Stimulated activated CD8-positive, alpha-beta memory T cell treated with anti-CD3 and anti-CD28 coated beads, Interleukin-4, amount 100 ng/mL, for 24 hours (primary cell): ENCODE measurements at regions not wholly inside any gene's neighbourhood (a gene's known extent, or its start where the extent isn't known, plus 50 kb on each side); places are given as distances from the start of the nearest gene placed in this dataset.
"Not testable (repeated sequence)": the region's sequence is repeated elsewhere in the genome, so short reads cannot be mapped to it uniquely, and the experiment has no call there.

Experiments
- DNase-seq: peaks from one replicate; pipeline ENCODE4 v3.0.0-alpha.2; 2020; ENCODE audit warnings: low read depth

GRCh38 chr10:33101392-33101787 is 143.4 kb upstream of the ITGB1 start:
- DNase-seq = no peak

DNA sequence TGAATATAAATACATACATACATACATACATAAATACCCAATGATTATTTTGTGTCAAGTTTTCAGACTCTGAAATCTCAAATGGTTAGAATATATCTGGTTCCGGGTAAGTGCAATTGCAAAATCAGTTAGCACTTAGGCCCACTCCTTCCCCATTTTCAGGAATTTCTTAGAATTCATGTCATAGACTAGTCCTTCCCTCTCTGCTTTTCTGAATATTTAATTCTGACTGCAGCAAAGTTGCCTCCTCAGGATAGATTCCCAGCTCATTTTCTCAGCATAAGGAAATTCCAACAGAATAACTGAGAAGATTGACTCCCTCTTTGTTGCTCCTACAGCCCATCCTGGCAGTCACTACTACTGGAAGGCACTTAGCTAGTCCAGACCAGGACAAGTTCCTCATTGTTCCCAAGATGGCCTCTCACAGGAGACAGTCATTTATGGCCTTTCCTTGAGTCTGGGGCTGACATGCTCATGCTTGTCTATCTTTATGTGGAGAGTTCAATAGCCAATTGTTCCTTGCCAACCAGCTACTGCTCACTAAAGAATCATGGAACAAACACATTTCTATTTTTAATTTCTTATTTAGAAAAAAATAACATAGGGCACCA is 142.9 kb upstream of the ITGB1 start:
- DNase-seq = no peak

DNA sequence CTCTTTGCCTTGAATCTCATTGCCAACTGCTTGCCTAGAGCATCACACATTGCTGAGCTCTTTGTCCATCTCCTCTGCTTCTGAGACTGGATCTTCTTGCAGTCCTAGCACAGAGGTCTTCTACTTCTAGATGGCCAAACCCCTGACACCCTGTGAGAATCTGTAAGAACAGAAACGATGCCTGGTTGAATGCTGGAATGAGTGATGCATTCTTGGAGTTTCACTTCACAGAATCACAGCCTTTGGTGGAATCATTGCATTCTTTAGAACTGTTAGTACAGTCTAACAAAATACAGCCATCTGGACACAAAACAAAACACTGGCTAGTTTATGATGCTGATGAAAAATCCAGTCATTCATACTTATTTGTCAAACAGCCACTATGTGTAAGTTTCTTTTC is 141.7 kb upstream of the ITGB1 start:
- no peak for DNase-seq

GRCh38 chr10:33098951-33099663 is 141.1 kb upstream of the ITGB1 start:
- DNase-seq = no peak

- no peak for DNase-seq
These were observed 138.1 kb upstream of the ITGB1 start for GRCh38 chr10:33095867-33096815.

DNA sequence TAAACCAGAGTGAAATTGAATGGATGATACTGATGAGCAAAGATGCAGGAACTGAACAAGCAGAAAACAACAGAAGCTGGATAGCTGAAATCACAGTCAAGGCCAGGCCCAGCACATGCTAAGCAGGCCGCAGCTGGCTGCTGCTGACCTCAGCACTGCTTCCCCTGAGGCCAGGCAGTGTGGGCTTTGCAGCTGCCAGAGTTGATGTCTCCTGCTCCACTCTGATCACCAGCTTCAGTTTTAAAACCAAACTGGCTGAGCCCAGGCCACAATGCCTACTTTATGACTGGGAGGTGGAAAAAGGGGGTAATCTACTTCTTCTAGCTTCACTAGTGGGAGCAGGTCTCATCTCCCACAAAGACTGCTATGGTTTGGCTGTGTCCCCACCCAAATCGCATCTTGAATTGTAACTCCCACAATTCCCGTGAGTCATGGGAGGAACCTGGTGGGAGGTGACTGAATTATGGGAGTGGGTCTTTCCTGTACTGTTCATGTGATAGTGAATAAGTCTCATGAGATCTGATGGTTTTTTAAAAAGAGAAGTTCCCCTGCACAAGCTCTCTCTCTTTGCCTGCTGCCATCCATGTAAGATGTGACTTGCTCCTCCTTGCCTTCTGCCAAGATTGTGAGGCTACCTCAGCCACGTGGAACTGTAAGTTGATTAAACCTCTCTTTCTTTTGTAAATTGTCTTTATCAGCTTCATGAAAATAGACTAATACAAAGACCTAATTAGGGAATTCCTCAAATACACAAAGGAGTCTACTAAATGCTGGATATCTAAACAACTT is 136.4 kb upstream of the ITGB1 start:
- DNase-seq = no peak

GRCh38 chr10:33093362-33093761 is 135.3 kb upstream of the ITGB1 start:
- no peak for DNase-seq

DNA sequence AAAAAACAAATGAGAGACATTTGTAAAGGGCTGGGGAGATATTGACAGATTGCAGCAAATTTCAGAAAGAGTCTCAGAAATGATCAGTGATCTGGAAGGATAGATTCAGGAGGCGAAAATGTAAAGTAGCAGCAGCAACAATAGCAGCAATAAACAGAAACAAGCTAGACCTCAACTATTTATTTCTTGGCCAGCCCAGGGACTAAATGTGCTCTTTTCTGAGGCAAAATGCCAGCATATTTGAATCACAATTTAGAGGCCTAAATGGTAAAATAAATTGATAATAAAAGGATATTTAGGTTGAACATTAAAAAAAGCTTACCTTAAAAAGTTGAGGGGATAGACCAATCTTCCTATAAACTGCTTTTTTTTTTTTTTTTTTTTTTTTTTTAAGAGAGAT is 134.6 kb upstream of the ITGB1 start:
- no peak for DNase-seq

GRCh38 chr10:33091201-33091600 is 133.2 kb upstream of the ITGB1 start:
- no peak for DNase-seq

- no peak for DNase-seq
These were observed 131.0 kb upstream of the ITGB1 start for GRCh38 chr10:33088990-33089389.

DNA sequence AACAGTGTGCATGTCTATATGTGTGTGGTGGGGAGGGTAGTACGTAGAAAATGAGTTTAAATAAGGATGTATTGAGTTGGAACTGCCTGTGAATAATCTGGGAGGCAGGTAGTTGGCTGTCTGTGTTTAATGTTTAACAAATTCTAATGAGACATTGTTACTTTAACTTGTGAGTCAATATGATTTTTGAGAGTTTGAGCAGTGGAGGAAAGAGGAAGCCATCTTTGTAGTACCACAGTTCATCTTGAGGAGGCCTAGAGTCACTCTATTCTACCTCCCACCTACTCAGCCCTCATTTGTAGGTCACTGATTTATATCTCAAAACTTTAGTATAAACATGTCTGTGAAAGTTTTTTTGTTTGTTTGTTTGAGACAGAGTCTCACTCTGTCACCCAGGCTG is 129.9 kb upstream of the ITGB1 start:
- no peak for DNase-seq

DNA sequence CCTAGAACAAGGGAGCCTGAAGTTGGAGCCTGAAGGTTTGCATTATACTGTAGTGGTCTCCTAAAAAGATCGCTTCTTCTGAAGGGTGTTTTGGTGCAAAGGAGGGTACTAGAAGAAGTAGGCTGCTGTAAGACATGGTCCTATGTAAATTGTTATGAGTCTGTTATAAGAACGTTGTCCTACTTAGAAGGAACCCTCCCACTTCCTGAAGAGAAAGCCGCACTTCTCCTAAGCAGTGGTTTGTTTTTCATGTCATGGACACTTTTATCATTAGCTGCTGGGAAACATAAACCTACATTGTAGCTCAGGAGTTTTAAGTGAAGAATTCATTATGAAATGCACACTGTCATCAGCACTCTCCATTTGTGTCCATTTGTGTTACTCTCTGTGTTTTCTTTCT is 129.1 kb upstream of the ITGB1 start:
- DNase-seq = no peak

- DNase-seq = no peak
These were observed 128.1 kb upstream of the ITGB1 start for GRCh38 chr10:33086100-33086499.

DNA sequence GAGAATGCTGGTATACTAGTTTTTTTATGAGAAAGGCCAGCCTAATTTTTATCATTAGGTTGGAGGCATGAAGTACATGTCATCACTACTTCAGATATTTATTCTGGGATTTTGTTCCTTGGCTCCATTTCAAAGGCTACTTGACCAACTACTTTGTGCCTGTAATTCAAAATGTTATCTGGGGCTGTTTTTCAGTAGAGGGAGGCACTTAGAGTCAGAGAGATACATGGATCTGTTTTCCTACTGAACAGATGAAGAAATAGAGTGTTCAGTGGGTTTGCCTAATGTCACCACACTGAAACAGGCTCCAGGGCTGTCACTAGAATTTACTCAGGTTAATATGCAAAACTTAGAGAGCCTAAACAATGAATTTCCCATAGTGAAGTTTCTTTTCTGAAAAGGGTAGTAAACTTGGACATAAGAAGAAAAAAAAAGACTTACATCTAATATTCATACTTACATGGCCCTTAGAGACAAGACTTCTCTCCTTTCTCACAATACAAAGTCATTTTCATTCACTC is 127.3 kb upstream of the ITGB1 start:
- no peak for DNase-seq

DNA sequence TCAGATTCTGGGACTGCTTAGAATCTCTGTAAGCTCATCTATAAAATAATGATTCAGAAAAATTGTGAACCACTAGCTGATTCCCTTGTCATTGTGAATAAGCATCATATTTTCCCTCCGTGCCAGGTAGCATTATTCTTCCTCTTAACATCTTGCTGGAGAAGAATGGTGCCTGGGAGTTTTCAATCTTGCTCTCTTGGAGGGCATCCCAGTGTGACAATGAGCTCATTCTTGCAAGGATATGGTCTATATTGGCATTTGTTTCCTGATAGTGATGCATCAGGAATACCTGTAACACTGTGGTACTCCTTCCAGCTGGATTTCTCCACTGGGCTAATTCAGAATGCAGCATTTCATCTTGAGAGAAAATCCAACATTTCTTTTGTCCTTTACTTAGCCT is 126.4 kb upstream of the ITGB1 start:
- DNase-seq = no peak

DNA sequence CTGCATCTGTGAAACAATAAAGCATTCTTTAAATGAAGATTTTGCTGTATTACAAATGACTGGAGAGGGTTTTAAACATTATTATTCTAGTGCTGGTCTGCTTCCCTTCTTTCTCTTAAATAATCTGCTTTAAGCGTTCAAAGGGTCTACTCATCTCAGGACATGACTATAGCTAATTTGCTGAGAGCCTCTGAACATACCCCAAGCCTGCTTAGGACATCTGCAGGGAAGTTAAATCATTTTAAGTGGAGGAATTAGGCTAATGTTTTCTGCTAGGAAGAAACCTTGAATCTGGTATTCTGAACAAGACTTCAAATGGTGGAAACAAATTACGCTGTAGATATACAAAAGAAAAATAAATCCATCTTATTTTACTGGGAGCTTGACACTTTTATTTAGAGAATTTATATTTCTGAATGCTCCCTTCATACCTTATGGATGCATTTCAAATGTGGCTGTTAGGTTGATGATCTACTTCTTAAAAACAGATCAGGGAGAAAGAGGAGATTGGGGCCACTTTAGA is 124.4 kb upstream of the ITGB1 start:
- DNase-seq = no peak

DNA sequence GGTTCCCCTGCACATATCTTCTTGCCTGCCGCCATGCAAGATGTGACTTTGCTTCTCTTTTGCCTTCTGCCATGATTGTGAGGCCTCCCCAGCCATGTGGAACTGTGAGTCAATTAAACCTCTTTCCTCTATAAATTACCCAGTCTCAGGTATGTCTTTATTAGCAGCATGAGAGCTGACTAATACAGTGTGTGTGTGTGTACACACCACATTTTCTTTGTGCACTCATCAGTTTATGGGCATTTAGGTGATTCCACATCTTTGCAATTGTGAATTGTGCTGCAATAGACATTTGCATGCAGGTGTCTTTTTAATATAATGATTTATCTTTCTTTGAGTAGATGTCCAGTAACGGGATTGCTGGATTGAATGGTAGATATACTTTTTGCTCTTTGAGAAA is 122.4 kb upstream of the ITGB1 start:
- not testable (repeated sequence) for DNase-seq

- DNase-seq = no peak
These were observed 116.4 kb upstream of the ITGB1 start for GRCh38 chr10:33074443-33074842.

DNA sequence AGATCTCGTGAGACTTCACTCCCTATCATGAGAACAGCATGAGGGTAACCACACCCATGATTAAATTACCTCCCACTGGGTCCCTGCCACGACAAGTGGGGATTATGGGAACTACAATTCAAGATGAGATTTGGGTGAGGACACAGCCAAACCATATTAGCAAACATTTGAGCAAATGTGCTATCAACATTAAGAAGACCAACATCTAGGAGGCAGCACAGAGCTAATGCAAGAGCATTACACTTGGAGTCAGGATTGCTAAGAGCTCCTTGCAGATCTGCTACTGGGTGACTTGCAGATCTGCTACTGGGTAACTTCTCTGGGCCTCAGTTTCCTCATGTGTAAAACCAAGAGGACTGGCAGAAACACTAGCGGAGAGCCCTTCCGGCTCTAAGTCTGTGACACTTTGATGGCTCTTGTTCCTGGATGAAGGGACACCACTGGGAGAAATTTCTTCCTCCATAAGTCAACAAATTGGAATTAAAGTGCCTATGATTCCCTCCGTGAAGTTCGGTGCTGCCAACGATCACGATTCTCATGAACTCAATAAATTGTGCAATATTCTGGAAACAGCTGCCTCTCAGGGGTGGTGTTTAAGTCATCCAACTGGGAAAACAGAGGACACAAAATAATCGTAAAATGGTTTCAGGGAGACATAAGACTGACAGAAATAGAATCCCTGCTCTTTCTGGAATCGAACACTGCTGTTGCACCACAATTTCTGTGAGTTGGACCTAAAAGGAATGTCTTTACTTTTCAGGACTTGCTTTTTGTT is 115.8 kb upstream of the ITGB1 start:
- DNase-seq = no peak

- DNase-seq = no peak
These were observed 113.8 kb upstream of the ITGB1 start for GRCh38 chr10:33071857-33072256.

DNA sequence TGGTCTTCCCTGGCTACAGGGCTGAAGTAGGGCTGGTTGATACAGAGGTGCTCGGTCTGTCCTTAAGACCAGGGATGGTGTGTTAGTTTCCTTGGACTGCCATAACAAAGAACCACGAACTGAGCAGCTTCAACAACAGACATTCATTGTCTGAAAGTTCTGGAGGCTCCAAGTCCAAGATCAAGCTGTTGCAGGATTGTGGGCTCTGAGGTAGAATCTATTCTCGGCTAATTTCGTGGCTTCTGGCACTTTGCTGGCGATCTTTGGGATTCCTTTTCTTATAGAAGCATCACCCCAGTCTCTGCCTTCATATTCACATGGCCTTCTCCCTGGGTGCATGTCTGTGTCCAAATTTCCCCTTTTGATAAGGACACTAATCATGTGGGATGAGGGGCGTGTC is 112.1 kb upstream of the ITGB1 start:
- DNase-seq = no peak
